ENCODE measurements at regions not wholly inside any gene's neighbourhood (a gene's known extent, or its start where the extent isn't known, plus 50 kb on each side); places are given as distances from the start of the nearest gene placed in this dataset.

DNA sequence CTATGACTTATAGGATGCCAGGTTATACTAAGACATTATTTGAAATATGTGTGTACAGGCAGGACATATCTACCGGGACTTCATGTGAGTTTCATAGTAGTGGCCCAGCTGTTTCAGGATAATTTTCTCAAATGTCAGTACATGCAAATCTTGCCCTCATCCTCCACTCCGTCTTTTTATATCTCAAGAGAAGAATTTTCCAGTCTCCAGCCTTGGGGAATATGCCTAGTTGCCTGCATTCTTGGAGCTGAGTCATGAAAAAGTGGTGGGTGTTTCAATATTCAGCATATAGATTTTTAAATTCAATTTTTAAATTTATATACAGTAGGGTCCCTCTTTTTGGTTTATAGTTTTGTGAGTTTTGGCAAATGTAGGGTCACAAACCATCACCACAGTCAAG lies 236.7 kb downstream of the OTUD1 start:
- TF ChIP-seq CBX3 (IDR thresholded peaks at IDR 0.05; ENCODE audit: low read depth) (no peak), EGR1 (IDR thresholded peaks at IDR 0.05; ENCODE audit: low read depth) (no peak)
- TF ChIP-seq, protein P1, sequence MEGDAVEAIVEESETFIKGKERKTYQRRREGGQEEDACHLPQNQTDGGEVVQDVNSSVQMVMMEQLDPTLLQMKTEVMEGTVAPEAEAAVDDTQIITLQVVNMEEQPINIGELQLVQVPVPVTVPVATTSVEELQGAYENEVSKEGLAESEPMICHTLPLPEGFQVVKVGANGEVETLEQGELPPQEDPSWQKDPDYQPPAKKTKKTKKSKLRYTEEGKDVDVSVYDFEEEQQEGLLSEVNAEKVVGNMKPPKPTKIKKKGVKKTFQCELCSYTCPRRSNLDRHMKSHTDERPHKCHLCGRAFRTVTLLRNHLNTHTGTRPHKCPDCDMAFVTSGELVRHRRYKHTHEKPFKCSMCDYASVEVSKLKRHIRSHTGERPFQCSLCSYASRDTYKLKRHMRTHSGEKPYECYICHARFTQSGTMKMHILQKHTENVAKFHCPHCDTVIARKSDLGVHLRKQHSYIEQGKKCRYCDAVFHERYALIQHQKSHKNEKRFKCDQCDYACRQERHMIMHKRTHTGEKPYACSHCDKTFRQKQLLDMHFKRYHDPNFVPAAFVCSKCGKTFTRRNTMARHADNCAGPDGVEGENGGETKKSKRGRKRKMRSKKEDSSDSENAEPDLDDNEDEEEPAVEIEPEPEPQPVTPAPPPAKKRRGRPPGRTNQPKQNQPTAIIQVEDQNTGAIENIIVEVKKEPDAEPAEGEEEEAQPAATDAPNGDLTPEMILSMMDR (IDR thresholded peaks at IDR 0.05 in 2 of 3, conservative IDR thresholded peaks at IDR 0.05 in 1 of 3; ENCODE audit: borderline replicate concordance in 1 of 3, insufficient read depth in 1 of 3, low read depth in 2 of 3, low read length in 2 of 3), result no peak
- TF ChIP-seq, protein P2, sequence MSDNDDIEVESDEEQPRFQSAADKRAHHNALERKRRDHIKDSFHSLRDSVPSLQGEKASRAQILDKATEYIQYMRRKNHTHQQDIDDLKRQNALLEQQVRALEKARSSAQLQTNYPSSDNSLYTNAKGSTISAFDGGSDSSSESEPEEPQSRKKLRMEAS (IDR thresholded peaks at IDR 0.05), result no peak
- H3K9me2 ChIP-seq (ENCODE audit: insufficient read depth), result no peaks in the 10 kb centered on the region
- no peak for DNase-seq (ENCODE audit: low read depth, low spot score)
- ChIA-PET POLR2A (no interaction called here), RAD21 (ENCODE audit: low non-redundant PET in 1 of 2, low total read pairs in 2 of 2, uncharacterized antibody in 2 of 2, unreplicated experiment in 2 of 2) (no interaction called here), CTCF (no interaction called here)
- H3K27ac ChIP-seq (ENCODE audit: low read depth, low read length), result no peak overlapping the region
- no peak overlapping the region for H2AFZ ChIP-seq (ENCODE audit: low read depth, low read length, poor library complexity, severe bottlenecking)
- ATAC-seq, result no peak
- no peaks in the 10 kb centered on the region for H3K9me3 ChIP-seq (ENCODE audit: control insufficient read depth in 1 of 2, insufficient read depth in 1 of 2, low read depth in 1 of 2, low read length in 2 of 2)
- no peaks in the 10 kb centered on the region for H3K27me3 ChIP-seq (ENCODE audit: insufficient read depth, low read length)
- no TSS peak for BruUV-seq (replicated peaks)
- no peak overlapping the region for H3K9ac ChIP-seq (ENCODE audit: low read length)
- H3K4me3 ChIP-seq (replicated peaks in 1 of 2; ENCODE audit: low read depth in 1 of 2, low read length in 2 of 2), result no peak overlapping the region
- H3K79me2 ChIP-seq (ENCODE audit: insufficient read depth, low read length), result no peaks in the 10 kb centered on the region
- H3K4me1 ChIP-seq (ENCODE audit: control insufficient read depth in 1 of 2, insufficient read depth in 2 of 2, low read length in 2 of 2), result no peaks in the 10 kb centered on the region
- intact Hi-C loops (cut with micrococcal nuclease), result no loop called here
- H3K36me3 ChIP-seq (ENCODE audit: control insufficient read depth in 1 of 2, insufficient read depth in 2 of 2, low read length in 2 of 2), result no peaks in the 10 kb centered on the region
- no peak overlapping the region for H3K4me2 ChIP-seq (ENCODE audit: low read length)
- no peaks in the 10 kb centered on the region for H4K20me1 ChIP-seq (ENCODE audit: insufficient read depth)

DNA sequence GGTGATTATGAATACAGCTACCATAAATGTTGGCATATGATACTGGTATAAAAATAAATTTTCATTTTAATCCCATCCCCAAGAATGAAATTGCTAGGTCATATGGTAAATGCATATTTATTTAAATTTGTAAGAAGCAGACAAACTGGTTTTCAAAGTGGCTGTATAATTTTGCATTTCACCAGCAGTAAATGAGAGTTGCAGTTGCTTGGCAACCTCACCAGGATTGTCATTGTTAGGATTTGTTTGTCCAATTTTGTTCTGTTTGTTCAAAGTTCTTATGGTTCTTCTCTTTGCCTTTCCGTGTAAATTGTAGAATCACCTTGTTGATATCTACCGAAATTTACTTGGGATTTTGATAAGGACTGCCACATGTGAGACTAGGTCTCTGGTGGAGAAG lies 237.4 kb downstream of the OTUD1 start:
- no peaks in the 10 kb centered on the region for H3K9me2 ChIP-seq (ENCODE audit: insufficient read depth)
- no peak overlapping the region for H3K9ac ChIP-seq (ENCODE audit: low read length)
- no peaks in the 10 kb centered on the region for H3K36me3 ChIP-seq (ENCODE audit: control insufficient read depth in 1 of 2, insufficient read depth in 2 of 2, low read length in 2 of 2)
- H3K27ac ChIP-seq (ENCODE audit: low read depth, low read length), result no peak overlapping the region
- no peak overlapping the region for H2AFZ ChIP-seq (ENCODE audit: low read depth, low read length, poor library complexity, severe bottlenecking)
- H3K4me2 ChIP-seq (ENCODE audit: low read length), result no peak overlapping the region
- ChIA-PET RAD21 (ENCODE audit: low non-redundant PET in 1 of 2, low total read pairs in 2 of 2, uncharacterized antibody in 2 of 2, unreplicated experiment in 2 of 2) (no interaction called here), POLR2A (no interaction called here), CTCF (no interaction called here)
- ATAC-seq (no peak), DNase-seq (ENCODE audit: low read depth, low spot score) (no peak)
- intact Hi-C loops (cut with micrococcal nuclease), result no loop called here
- no peaks in the 10 kb centered on the region for H3K27me3 ChIP-seq (ENCODE audit: insufficient read depth, low read length)
- no peaks in the 10 kb centered on the region for H4K20me1 ChIP-seq (ENCODE audit: insufficient read depth)
- TF ChIP-seq ZNF274 (IDR thresholded peaks at IDR 0.05; ENCODE audit: low read depth, low read length) (no peak), POLR2AphosphoS5 (IDR thresholded peaks at IDR 0.05; ENCODE audit: low read depth, low read length) (no peak), TCF7L2 (IDR thresholded peaks at IDR 0.05; ENCODE audit: borderline replicate concordance, extremely low read depth, insufficient read depth, insufficient read length) (no peak), FOSL1 (IDR thresholded peaks at IDR 0.05; ENCODE audit: low read depth) (no peak), EZH2 (IDR thresholded peaks at IDR 0.05) (no peak), SIN3A (IDR thresholded peaks at IDR 0.05; ENCODE audit: low read depth) (no peak), CEBPB (IDR thresholded peaks at IDR 0.05; ENCODE audit: low read depth) (no peak), CBX3 (IDR thresholded peaks at IDR 0.05; ENCODE audit: low read depth) (no peak)
- TF ChIP-seq, protein P3, sequence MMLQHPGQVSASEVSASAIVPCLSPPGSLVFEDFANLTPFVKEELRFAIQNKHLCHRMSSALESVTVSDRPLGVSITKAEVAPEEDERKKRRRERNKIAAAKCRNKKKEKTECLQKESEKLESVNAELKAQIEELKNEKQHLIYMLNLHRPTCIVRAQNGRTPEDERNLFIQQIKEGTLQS (IDR thresholded peaks at IDR 0.05), result no peak
- TF ChIP-seq, protein P4, sequence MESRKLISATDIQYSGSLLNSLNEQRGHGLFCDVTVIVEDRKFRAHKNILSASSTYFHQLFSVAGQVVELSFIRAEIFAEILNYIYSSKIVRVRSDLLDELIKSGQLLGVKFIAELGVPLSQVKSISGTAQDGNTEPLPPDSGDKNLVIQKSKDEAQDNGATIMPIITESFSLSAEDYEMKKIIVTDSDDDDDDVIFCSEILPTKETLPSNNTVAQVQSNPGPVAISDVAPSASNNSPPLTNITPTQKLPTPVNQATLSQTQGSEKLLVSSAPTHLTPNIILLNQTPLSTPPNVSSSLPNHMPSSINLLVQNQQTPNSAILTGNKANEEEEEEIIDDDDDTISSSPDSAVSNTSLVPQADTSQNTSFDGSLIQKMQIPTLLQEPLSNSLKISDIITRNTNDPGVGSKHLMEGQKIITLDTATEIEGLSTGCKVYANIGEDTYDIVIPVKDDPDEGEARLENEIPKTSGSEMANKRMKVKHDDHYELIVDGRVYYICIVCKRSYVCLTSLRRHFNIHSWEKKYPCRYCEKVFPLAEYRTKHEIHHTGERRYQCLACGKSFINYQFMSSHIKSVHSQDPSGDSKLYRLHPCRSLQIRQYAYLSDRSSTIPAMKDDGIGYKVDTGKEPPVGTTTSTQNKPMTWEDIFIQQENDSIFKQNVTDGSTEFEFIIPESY (IDR thresholded peaks at IDR 0.05; ENCODE audit: extremely low read depth, insufficient replicate concordance, low read length), result no peak
- TF ChIP-seq, protein P2 (IDR thresholded peaks at IDR 0.05), result no peak
- TF ChIP-seq, protein P1 (IDR thresholded peaks at IDR 0.05 in 2 of 3, conservative IDR thresholded peaks at IDR 0.05 in 1 of 3; ENCODE audit: borderline replicate concordance in 1 of 3, insufficient read depth in 1 of 3, low read depth in 2 of 3, low read length in 2 of 3), result no peak
- no TSS peak for BruUV-seq (replicated peaks)
- no peaks in the 10 kb centered on the region for H3K79me2 ChIP-seq (ENCODE audit: insufficient read depth, low read length)
- H3K4me3 ChIP-seq (replicated peaks in 1 of 2; ENCODE audit: low read depth in 1 of 2, low read length in 2 of 2), result no peak overlapping the region
- no peaks in the 10 kb centered on the region for H3K4me1 ChIP-seq (ENCODE audit: control insufficient read depth in 1 of 2, insufficient read depth in 2 of 2, low read length in 2 of 2)
- H3K9me3 ChIP-seq (ENCODE audit: control insufficient read depth in 1 of 2, insufficient read depth in 1 of 2, low read depth in 1 of 2, low read length in 2 of 2), result no peaks in the 10 kb centered on the region
